Testis (tissue), 2 donors: ENCODE measurements at regions not wholly inside any gene's neighbourhood (a gene's known extent, or its start where the extent isn't known, plus 50 kb on each side); places are given as distances from the start of the nearest gene placed in this dataset.

Experiments
- POLR2A ChIP-seq: fragments of 450-650 bp; IDR thresholded peaks from one replicate; pipeline ENCODE4 v1.6.1; 2017; ENCODE audit warnings: antibody characterized with exemption, mild to moderate bottlenecking, moderate library complexity
- TF ChIP-seq, protein P1 (sequence below), 3 experiments: fragments of 450-650 bp in 2 of 3; fragments of 200-600 bp in 1 of 3; sonication (generic) in 1 of 3; IDR thresholded peaks; one replicate each; pipeline ENCODE4 v1.5.1; 2016 to 2019; ENCODE audit warnings: antibody characterized with exemption in 3 of 3, mild to moderate bottlenecking in 2 of 3, moderate library complexity in 1 of 3

- no peak for TF ChIP-seq POLR2A
- TF ChIP-seq, protein P1, sequence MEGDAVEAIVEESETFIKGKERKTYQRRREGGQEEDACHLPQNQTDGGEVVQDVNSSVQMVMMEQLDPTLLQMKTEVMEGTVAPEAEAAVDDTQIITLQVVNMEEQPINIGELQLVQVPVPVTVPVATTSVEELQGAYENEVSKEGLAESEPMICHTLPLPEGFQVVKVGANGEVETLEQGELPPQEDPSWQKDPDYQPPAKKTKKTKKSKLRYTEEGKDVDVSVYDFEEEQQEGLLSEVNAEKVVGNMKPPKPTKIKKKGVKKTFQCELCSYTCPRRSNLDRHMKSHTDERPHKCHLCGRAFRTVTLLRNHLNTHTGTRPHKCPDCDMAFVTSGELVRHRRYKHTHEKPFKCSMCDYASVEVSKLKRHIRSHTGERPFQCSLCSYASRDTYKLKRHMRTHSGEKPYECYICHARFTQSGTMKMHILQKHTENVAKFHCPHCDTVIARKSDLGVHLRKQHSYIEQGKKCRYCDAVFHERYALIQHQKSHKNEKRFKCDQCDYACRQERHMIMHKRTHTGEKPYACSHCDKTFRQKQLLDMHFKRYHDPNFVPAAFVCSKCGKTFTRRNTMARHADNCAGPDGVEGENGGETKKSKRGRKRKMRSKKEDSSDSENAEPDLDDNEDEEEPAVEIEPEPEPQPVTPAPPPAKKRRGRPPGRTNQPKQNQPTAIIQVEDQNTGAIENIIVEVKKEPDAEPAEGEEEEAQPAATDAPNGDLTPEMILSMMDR (IDR thresholded peaks at IDR 0.05): no peak
Measured at GRCh38 chr6:120994573-120994967, 339.7 kb downstream of the TBC1D32 start.
